COLO829 (cell line): ENCODE measurements at regions not wholly inside any gene's neighbourhood (a gene's known extent, or its start where the extent isn't known, plus 50 kb on each side); places are given as distances from the start of the nearest gene placed in this dataset.
"Not testable (repeated sequence)": the region's sequence is repeated elsewhere in the genome, so short reads cannot be mapped to it uniquely, and the experiment has no call there.

Experiments used
- DNase-seq: peaks from one replicate; pipeline ENCODE4 v3.0.0; 2012; ENCODE audit warnings: low spot score

DNA sequence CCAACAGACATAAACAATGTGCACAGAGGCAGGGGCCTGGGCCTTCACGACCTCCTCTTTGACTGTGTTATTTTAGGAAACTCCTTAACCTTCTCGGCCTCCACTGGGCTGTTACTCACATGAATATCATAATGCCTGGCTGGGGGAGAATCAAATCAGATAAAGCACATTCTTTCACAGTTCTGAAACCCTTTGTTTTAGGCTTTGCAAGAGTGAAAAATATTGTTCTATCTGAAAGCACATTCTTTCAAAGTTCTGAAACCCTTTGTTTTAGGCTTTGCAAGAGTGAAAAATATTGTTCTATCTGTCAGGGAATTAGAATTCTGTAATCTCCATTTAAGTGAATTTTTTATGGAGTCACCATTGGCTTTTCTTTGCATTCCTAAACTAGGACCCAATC, 50.7 kb upstream of the SYNDIG1 start:
- DNase-seq: no peak

DNA sequence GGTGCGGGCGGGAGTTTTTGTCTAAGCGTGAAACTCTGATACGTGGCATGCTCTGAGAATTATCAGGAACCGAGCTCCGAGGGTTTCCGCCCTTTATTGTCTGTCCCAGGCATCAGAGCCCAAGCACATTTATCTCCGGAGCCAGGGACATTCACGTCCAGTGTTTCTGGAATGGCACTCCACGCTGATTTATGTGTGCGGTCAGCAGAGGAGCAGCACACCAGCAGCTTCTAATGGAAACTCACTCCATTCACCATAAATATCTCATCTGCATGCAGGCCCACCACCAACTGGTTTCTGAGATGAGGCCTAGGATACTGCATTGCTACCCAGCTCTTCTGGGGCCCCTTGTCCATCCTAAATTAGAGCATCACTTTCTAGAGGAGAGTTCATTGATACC, 51.9 kb upstream of the SYNDIG1 start:
- DNase-seq: no peak

- not testable (repeated sequence) for DNase-seq
Observed at GRCh38 chr20:24415444-24415843, 54.0 kb upstream of the SYNDIG1 start.

DNA sequence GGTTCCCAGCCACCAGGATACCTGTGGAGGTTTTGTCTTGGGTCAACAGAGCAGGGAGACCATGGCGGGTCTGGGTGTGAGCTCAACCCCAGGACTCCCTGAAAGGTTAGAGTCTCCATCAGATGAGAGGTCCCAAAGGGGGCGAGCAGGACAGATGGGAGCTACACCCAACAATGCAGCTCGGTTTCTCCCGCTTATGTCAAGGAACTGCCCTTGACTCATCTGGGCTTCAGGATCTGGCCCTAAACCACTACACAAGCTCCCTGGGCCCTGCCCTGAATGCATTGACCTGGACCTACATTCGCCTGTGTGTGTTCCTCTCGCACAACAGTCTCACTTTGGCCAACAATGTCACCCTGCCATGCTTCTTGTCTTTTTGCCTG, 57.6 kb upstream of the SYNDIG1 start:
- no peak for DNase-seq

DNA sequence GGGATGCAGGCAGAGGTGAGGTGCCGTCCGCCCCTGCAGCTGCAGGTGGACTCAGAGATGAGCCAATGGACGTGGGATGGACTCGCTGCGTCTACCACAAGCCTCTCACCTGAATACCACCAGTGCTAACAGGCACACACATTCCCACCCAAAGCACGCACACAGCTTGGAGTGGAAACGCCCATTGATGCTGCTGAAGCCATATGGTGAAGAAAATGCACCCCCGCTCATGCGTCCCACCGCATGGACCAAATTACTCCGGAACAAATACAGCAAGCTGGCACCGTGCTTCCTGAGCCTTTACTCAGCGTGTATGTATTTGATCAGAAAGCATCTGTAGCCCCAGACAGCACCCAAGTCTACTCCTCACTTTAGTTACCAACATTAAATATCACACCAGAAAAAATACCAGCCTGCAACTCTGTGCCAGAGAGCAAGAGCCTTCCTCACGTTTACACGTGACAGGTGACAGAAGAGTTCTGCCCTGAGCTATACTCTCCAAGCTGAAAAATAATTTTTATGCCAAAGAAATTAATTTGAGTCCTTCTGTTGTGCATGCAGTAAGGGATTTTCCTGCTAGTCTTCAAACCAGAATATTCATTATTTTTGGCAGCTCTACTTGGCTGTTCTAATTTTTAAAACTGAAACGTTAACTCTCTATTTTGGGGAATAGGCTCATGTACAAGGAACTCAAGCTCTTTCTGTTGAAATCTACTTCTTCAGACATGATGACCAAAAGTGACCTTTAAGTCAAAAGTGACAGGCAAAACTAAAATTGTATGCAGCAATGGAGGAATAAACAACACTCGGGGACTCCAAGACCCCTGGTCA, 58.2 kb upstream of the SYNDIG1 start:
- no peak for DNase-seq

- DNase-seq: no peak
Observed at GRCh38 chr20:24407151-24407550, 62.3 kb upstream of the SYNDIG1 start.

DNA sequence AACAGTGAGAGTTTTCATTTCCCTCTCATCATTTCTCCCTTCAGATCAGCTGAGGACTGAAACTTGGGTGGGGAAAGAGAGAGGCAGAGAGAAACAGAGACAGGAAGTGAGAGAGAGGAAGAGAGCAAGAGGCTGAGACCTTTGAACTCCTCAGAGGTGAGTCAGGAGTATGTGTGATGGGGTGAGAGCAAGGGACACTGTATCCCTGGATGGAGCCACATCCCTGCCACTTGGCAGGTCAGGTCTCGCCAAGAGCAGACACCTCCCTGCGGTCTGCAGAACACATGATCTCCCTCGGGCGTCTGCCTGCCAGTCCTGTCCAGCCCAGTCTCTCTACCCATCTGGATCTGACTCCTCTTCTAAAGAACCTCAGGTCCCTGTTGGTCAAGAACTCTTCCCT, 62.7 kb upstream of the SYNDIG1 start:
- no peak for DNase-seq

GRCh38 chr20:24406251-24406650, 63.2 kb upstream of the SYNDIG1 start:
- no peak for DNase-seq

- no peak for DNase-seq
Observed at GRCh38 chr20:24405810-24406209, 63.6 kb upstream of the SYNDIG1 start.

- no peak for DNase-seq
Observed at GRCh38 chr20:24403406-24403805, 66.0 kb upstream of the SYNDIG1 start.

DNA sequence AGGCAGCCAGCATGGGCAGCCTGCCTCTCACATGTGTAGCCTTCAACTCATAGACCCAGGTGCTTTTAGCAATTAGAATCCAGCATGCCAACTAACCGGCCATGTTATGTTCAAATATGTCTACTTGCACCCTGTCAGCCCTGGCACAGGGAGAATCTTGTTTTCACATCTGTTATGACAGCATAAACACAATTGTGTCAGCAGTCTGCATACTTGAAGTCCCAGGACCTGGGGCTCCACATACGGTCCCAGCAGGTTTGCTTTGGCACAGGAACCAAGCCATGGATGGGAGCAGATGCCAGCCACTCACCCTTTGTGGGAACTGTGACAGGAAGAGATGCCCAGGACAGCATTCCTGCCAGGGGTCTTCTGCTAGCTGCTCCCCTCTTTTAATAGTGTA, 67.2 kb upstream of the SYNDIG1 start:
- no peak for DNase-seq

GRCh38 chr20:24395151-24395550, 74.3 kb upstream of the SYNDIG1 start:
- DNase-seq: no peak

- DNase-seq: no peak
Observed at GRCh38 chr20:24393903-24394302, 75.5 kb upstream of the SYNDIG1 start.

DNA sequence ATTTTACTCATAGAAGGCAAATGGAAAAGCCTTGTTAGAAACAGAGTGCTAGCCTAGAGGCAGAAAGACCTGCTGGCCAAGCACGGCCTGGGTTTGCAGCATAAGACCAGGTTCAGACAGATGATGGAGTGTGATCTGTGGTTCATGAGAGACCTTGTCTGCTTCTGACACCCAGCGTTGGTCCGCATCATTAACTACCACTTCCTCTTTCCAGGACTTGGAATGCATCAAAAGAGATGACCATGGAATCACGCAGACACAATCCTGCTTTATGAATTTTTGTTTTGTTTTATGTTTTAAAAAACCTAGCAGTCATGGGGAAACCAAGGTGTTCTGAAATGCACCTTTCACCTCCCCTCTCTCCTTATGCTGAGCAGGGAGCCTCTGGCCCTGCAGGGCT, 76.8 kb upstream of the SYNDIG1 start:
- DNase-seq: no peak

DNA sequence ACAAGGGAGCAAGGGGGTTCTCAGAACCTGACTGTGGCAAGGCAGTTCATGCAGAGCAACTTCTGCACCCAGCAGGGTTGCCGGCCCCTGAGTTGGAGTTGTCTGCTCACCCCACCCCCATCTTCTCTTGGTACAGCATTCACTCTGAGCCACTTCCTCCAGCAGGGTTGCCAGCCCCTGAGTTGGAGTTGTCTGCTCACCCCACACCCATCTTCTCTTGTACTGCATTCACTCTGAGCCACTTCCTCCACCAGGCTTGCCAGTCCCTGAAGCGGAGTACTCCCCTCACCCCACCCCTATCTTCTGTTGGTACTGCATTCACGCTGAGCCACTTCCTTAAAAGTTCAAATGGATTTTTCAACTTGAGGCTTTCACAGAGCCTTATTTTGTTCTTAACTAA, 79.7 kb upstream of the SYNDIG1 start:
- no peak for DNase-seq

GRCh38 chr20:24388828-24389380, 80.5 kb upstream of the SYNDIG1 start:
- no peak for DNase-seq

DNA sequence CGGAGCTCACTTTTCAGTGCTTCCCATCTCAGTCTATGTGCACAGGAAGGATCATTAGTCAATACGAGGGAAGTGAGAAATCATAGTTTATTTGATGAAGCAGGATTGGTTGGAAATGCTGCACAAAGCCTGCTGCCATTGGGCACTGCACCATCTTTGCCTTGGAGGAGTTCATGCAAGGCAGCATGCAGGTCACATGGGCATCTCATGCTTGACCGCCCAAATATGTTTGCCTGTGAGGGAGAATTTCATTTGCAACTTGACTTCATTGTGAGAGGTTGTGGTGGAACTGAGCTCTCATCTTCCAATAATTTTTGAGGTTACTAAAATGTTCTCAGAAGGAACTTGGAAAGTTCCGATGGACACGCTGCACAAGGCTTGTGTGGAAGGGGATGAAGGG, 83.9 kb upstream of the SYNDIG1 start:
- DNase-seq: no peak

DNA sequence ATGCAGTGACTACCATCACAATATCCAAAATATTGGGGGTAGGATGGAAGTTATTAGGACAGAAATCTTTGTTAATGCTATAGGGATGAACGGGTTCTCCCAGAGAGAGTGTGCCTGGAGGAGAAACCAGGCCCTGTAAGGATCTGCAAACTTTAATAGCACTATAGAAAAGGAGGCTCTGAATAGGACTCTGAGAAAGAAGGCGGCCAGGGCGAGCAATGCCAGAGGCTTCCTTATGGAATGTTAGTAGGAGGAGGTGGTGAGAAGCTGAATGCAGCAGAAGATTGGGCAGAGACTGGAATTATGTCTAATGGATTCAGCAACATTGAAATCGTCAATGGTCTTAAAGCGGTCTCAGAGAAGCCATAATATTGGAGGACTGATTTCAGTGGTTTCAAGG, 84.6 kb upstream of the SYNDIG1 start:
- DNase-seq: no peak

DNA sequence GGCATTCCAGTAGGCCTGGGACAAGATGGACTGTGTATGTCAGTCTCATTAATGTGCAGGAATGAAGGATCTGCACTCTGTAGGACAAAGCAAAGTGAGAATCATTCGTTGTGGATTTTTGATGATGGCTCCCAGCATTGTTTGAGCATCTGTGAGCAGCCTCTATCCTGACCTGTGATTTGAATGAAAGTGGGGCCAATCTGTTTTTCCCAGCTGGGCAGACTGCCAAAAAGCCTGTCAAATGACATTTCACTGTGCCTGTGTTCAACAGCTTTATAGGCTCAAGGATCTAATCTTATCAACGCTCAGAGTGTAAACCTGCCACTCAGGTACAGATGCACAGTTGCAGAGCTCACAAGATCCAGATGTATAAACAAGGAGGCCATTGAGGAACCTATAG, 86.7 kb upstream of the SYNDIG1 start:
- no peak for DNase-seq

GRCh38 chr20:24382331-24382730, 87.1 kb upstream of the SYNDIG1 start:
- DNase-seq: no peak

GRCh38 chr20:24381886-24382285, 87.5 kb upstream of the SYNDIG1 start:
- no peak for DNase-seq

DNA sequence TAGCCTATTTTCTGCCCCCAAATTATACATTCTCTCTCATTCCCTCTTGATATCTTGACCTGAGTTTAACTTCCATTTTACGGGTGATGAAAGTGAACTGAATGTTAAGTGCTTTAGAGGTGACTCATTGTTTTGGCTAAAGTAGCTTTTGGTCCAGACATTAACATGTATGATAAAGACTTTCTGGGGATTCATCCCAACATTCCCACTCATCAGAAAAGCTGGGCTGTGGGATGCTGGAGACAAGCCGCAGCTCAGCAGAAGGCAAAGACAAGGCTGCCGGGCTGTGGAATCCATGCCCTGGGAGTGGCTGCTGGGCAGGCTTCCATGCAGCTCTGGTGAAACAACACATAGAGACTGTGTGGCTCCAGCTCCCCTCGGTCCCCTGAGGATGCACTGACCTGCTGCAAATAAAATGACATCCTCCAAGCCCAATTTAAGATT, 89.9 kb upstream of the SYNDIG1 start:
- no peak for DNase-seq

GRCh38 chr20:24378661-24379483, 90.6 kb upstream of the SYNDIG1 start:
- DNase-seq: no peak
